SK-N-SH treated with all-trans-retinoic acid at 6 μM for 48 hours (cell line): ENCODE measurements at regions not wholly inside any gene's neighbourhood (a gene's known extent, or its start where the extent isn't known, plus 50 kb on each side); places are given as distances from the start of the nearest gene placed in this dataset.
"Not testable (repeated sequence)": the region's sequence is repeated elsewhere in the genome, so short reads cannot be mapped to it uniquely, and the experiment has no call there.

Source experiments
- ATAC-seq: fragments of 200-7000 bp; cut with Tn5 transposase; 3 replicates; pipeline ENCODE4 v1.9.1; 2020; ENCODE audit warnings: mild to moderate bottlenecking, moderate library complexity
- BACH2 ChIP-seq: fragments of 250-450 bp; sonication (Bioruptor Pico); IDR thresholded peaks from 2 replicates; pipeline ENCODE4 v1.9.0; 2021; ENCODE audit warnings: mild to moderate bottlenecking, borderline replicate concordance
- CSDC2 ChIP-seq: fragments of 250-450 bp; sonication (Bioruptor Pico); IDR thresholded peaks from 2 replicates; pipeline ENCODE4 v1.5.0; 2020; ENCODE audit warnings: mild to moderate bottlenecking, moderate library complexity
- ESRRG ChIP-seq: fragments of 250-450 bp; sonication (Bioruptor Pico); IDR thresholded peaks from 2 replicates; pipeline ENCODE4 v1.6.1; 2021; ENCODE audit warnings: mild to moderate bottlenecking
- GLIS3 ChIP-seq: fragments of 250-450 bp; sonication (Bioruptor Pico); IDR thresholded peaks from 2 replicates; pipeline ENCODE4 v1.5.0; 2020; ENCODE audit warnings: mild to moderate bottlenecking, moderate library complexity
- ISL1 ChIP-seq: fragments of 250-450 bp; sonication (Bioruptor Pico); IDR thresholded peaks from 2 replicates; pipeline ENCODE4 v2.1.2; 2022; ENCODE audit warnings: mild to moderate bottlenecking, moderate library complexity
- OSR1 ChIP-seq: fragments of 250-450 bp; sonication (Bioruptor Pico); IDR thresholded peaks from 2 replicates; pipeline ENCODE4 v1.8.0; 2022; ENCODE audit warnings: moderate library complexity, mild to moderate bottlenecking, inconsistent platforms
- PATZ1 ChIP-seq: fragments of 250-450 bp; sonication (Bioruptor Pico); IDR thresholded peaks from 2 replicates; pipeline ENCODE4 v1.8.0; 2020; ENCODE audit warnings: mild to moderate bottlenecking, moderate library complexity, borderline replicate concordance
- POU6F1 ChIP-seq: fragments of 250-450 bp; sonication (Bioruptor Pico); IDR thresholded peaks from 2 replicates; pipeline ENCODE4 v1.8.0; 2021; ENCODE audit warnings: low read depth, mild to moderate bottlenecking, moderate library complexity, borderline replicate concordance
- PPARA ChIP-seq: fragments of 250-450 bp; sonication (Bioruptor Pico); IDR thresholded peaks from 2 replicates; pipeline ENCODE4 v1.5.0; 2020; ENCODE audit warnings: mild to moderate bottlenecking, borderline replicate concordance
- RARB ChIP-seq: fragments of 250-450 bp; sonication (Bioruptor Pico); IDR thresholded peaks from 2 replicates; pipeline ENCODE4 v1.8.0; 2021; ENCODE audit warnings: mild to moderate bottlenecking, moderate library complexity
- SNAI2 ChIP-seq: fragments of 250-450 bp; sonication (Bioruptor Pico); IDR thresholded peaks from 2 replicates; pipeline ENCODE4 v1.5.0; 2020; ENCODE audit warnings: mild to moderate bottlenecking, moderate library complexity
- TCF4 ChIP-seq: fragments of 250-450 bp; sonication (Bioruptor Pico); IDR thresholded peaks from 2 replicates; pipeline ENCODE4 v1.8.0; 2021; ENCODE audit warnings: mild to moderate bottlenecking, moderate library complexity, borderline replicate concordance
- TOX ChIP-seq: fragments of 250-450 bp; sonication (Bioruptor Pico); IDR thresholded peaks from 2 replicates; pipeline ENCODE4 v1.8.0; 2021; ENCODE audit warnings: mild to moderate bottlenecking, moderate library complexity, borderline replicate concordance
- TSHZ2 ChIP-seq: fragments of 250-450 bp; sonication (Bioruptor Pico); IDR thresholded peaks from 2 replicates; pipeline ENCODE4 v1.5.0; 2020; ENCODE audit warnings: mild to moderate bottlenecking, moderate library complexity
- ZC3H10 ChIP-seq: fragments of 250-450 bp; sonication (Bioruptor Pico); IDR thresholded peaks from 2 replicates; pipeline ENCODE4 v1.5.1; 2021; ENCODE audit warnings: mild to moderate bottlenecking, moderate library complexity
- ZFP3 ChIP-seq: fragments of 250-450 bp; sonication (Bioruptor Pico); IDR thresholded peaks from 2 replicates; pipeline ENCODE4 v1.5.0; 2020; ENCODE audit warnings: mild to moderate bottlenecking, moderate library complexity
- ZFP30 ChIP-seq: fragments of 450-650 bp; formaldehyde crosslinking; IDR thresholded peaks from 2 replicates; pipeline ENCODE4 v1.5.0; 2022; ENCODE audit warnings: mild to moderate bottlenecking, moderate library complexity
- ZNF565 ChIP-seq: fragments of 450-650 bp; formaldehyde crosslinking; conservative IDR thresholded peaks from 2 replicates; pipeline ENCODE4 v1.5.0; 2020; ENCODE audit warnings: low read depth, mild to moderate bottlenecking, moderate library complexity
- ZNF70 ChIP-seq: fragments of 450-650 bp; formaldehyde crosslinking; IDR thresholded peaks from 2 replicates; pipeline ENCODE4 v1.5.0; 2020; ENCODE audit warnings: mild to moderate bottlenecking, moderate library complexity
- ZNF8 ChIP-seq: fragments of 450-650 bp; formaldehyde crosslinking; IDR thresholded peaks from 2 replicates; pipeline ENCODE4 v1.5.0; 2020; ENCODE audit warnings: mild to moderate bottlenecking, moderate library complexity

GRCh38 chr4:108411836-108412235 is 208.5 kb upstream of the RPL34 start:
- no peak for ATAC-seq
- TF ChIP-seq CSDC2 (CRISPR knock-in tag), result no peak
- TF ChIP-seq ZNF70 (CRISPR knock-in tag), result no peak
- TF ChIP-seq ZNF565, result no peak
- no peak for TF ChIP-seq BACH2 (CRISPR knock-in tag)
- TF ChIP-seq GLIS3 (CRISPR knock-in tag), result no peak
- no peak for TF ChIP-seq ZNF8 (CRISPR knock-in tag)
- no peak for TF ChIP-seq ISL1 (CRISPR knock-in tag)
- TF ChIP-seq ZFP30 (CRISPR knock-in tag), result no peak
- no peak for TF ChIP-seq TCF4
- TF ChIP-seq PATZ1, result no peak
- TF ChIP-seq ESRRG, result no peak
- no peak for TF ChIP-seq TOX (CRISPR knock-in tag)
- no peak for TF ChIP-seq SNAI2 (CRISPR knock-in tag)
- no peak for TF ChIP-seq ZFP3 (CRISPR knock-in tag)

- not testable (repeated sequence) for ATAC-seq
Observed at GRCh38 chr4:108409691-108410090, 210.7 kb upstream of the RPL34 start.

GRCh38 chr4:108405586-108405985 is 214.8 kb upstream of the RPL34 start:
- no peak for ATAC-seq
- TF ChIP-seq ISL1 (CRISPR knock-in tag) (no peak), OSR1 (CRISPR knock-in tag) (no peak), SNAI2 (CRISPR knock-in tag) (no peak), PPARA (CRISPR knock-in tag) (no peak), TSHZ2 (no peak), TCF4 (no peak), ZNF70 (CRISPR knock-in tag) (no peak), POU6F1 (CRISPR knock-in tag) (no peak), CSDC2 (CRISPR knock-in tag) (no peak), ESRRG (no peak), ZC3H10 (CRISPR knock-in tag) (no peak)

GRCh38 chr4:108400309-108400708 is 220.1 kb upstream of the RPL34 start:
- TF ChIP-seq ZC3H10 (CRISPR knock-in tag) (no peak), TSHZ2 (no peak), TCF4 (no peak), ESRRG (no peak), RARB (CRISPR knock-in tag) (no peak), ZNF70 (CRISPR knock-in tag) (no peak), TOX (CRISPR knock-in tag) (no peak), PPARA (CRISPR knock-in tag) (no peak)
- no peak for ATAC-seq
